ENCODE measurements at regions not wholly inside any gene's neighbourhood (a gene's known extent, or its start where the extent isn't known, plus 50 kb on each side); places are given as distances from the start of the nearest gene placed in this dataset.

GRCh38 chr2:128838244-128838643 lies 519.6 kb upstream of the HS6ST1 start:
- ChIA-PET CTCF (no interaction called here), POLR2A (interaction anchor here (0.6 kb wide), 1 partner anchor 548 kb away, joined by 4 read pairs; no protein-coding TSS in a partner anchor)
- Histone ChIP-seq H3K27me3 (ENCODE audit: control insufficient read depth, insufficient read depth, low read length) (no peaks in the 10 kb centered on the region), H3K9me3 (ENCODE audit: control insufficient read depth, insufficient read depth, low read length) (no peaks in the 10 kb centered on the region; the same call in 1 of the 2 replicates), H3K4me3 (ENCODE audit: low read depth, low read length) (no peak overlapping the region), H3K27ac (ENCODE audit: low read depth, low read length) (no peak overlapping the region)
- TF ChIP-seq, protein P1, sequence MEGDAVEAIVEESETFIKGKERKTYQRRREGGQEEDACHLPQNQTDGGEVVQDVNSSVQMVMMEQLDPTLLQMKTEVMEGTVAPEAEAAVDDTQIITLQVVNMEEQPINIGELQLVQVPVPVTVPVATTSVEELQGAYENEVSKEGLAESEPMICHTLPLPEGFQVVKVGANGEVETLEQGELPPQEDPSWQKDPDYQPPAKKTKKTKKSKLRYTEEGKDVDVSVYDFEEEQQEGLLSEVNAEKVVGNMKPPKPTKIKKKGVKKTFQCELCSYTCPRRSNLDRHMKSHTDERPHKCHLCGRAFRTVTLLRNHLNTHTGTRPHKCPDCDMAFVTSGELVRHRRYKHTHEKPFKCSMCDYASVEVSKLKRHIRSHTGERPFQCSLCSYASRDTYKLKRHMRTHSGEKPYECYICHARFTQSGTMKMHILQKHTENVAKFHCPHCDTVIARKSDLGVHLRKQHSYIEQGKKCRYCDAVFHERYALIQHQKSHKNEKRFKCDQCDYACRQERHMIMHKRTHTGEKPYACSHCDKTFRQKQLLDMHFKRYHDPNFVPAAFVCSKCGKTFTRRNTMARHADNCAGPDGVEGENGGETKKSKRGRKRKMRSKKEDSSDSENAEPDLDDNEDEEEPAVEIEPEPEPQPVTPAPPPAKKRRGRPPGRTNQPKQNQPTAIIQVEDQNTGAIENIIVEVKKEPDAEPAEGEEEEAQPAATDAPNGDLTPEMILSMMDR (IDR thresholded peaks at IDR 0.05; ENCODE audit: low read depth, low read length): no peak
- no peak for DNase-seq (ENCODE audit: low read depth, low spot score)

- H3K4me3 ChIP-seq (ENCODE audit: low read depth, low read length): no peak overlapping the region
- TF ChIP-seq, protein P1 (IDR thresholded peaks at IDR 0.05; ENCODE audit: low read depth, low read length): no peak
- H3K9me3 ChIP-seq (ENCODE audit: control insufficient read depth, insufficient read depth, low read length): no peaks in the 10 kb centered on the region; the same call in 1 of the 2 replicates
- H3K27me3 ChIP-seq (ENCODE audit: control insufficient read depth, insufficient read depth, low read length): no peaks in the 10 kb centered on the region
- H3K27ac ChIP-seq (ENCODE audit: low read depth, low read length): no peak overlapping the region
- POLR2A ChIA-PET: no interaction called here
- CTCF ChIA-PET: no interaction called here
- DNase-seq (ENCODE audit: low read depth, low spot score): no peak
Measured at GRCh38 chr2:128841803-128842202, 523.1 kb upstream of the HS6ST1 start.

DNA sequence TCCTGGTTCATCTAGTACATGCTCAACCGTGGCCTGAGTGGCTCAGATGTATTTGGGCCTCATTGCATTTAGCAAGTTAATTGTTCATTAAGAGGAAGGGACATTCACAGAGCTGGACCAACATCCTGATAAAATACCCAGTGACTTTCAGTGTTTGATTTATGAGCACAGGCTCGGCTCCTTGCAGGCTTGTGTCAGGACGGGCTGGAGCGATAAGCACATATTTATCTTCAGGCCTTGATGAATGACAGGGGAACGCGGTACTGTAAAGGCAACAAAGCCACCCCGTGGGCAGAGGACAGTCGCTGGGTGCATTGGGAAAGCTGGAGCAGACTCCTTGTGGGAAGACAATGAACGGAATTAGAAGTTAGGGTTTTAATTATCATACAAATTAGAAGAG lies 548.6 kb upstream of the HS6ST1 start:
- ChIA-PET CTCF (no interaction called here), POLR2A (no interaction called here)
- TF ChIP-seq, protein P1 (IDR thresholded peaks at IDR 0.05; ENCODE audit: low read depth, low read length): no peak
- H3K27ac ChIP-seq (ENCODE audit: low read depth, low read length): no peak overlapping the region
- H3K4me3 ChIP-seq (ENCODE audit: low read depth, low read length): no peak overlapping the region
- H3K27me3 ChIP-seq (ENCODE audit: control insufficient read depth, insufficient read depth, low read length): no peaks in the 10 kb centered on the region
- H3K9me3 ChIP-seq (ENCODE audit: control insufficient read depth, insufficient read depth, low read length): peaks cover 3% of the 10 kb centered on the region
- no peak for DNase-seq (ENCODE audit: low read depth, low spot score)

DNA sequence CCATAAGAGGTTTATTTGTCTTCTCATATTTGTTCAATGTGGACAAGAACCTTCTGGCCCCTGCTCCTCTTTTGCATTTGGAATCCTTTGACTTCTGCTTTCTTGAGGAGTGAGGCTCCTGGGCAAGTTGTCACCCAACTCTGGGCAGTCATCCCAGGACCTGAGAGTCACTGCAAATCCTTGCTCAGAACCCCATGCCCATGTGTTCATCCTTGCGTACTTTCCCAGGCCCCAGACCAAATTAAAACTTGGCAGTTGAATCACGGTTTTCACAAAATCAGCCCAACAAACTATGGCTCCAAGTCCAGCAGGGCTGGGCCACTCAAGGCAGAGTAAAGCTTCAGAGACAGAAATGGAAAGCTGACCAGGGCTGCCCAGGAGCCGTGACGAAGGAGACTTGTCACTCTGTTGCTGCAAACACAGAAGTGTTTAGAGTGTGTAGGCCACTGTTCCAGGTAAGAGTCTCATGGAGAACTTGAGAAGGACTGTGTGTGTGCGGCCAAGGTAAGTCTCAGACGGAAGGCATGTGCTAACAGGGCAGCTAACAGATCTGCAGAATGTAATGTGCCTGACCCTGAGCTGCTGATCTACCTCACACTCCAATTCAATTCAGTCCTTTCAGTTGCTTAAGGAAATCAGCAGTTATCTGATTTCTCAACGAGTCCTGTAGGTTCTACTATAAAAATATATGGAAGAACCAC lies 549.4 kb upstream of the HS6ST1 start:
- Histone ChIP-seq H3K27me3 (ENCODE audit: control insufficient read depth, insufficient read depth, low read length) (no peaks in the 10 kb centered on the region), H3K4me3 (ENCODE audit: low read depth, low read length) (no peak overlapping the region), H3K27ac (ENCODE audit: low read depth, low read length) (no peak overlapping the region), H3K9me3 (ENCODE audit: control insufficient read depth, insufficient read depth, low read length) (peaks cover 3% of the 10 kb centered on the region)
- no peak for DNase-seq (ENCODE audit: low read depth, low spot score)
- ChIA-PET CTCF (no interaction called here), POLR2A (no interaction called here)
- TF ChIP-seq, protein P1 (IDR thresholded peaks at IDR 0.05; ENCODE audit: low read depth, low read length): no peak

DNA sequence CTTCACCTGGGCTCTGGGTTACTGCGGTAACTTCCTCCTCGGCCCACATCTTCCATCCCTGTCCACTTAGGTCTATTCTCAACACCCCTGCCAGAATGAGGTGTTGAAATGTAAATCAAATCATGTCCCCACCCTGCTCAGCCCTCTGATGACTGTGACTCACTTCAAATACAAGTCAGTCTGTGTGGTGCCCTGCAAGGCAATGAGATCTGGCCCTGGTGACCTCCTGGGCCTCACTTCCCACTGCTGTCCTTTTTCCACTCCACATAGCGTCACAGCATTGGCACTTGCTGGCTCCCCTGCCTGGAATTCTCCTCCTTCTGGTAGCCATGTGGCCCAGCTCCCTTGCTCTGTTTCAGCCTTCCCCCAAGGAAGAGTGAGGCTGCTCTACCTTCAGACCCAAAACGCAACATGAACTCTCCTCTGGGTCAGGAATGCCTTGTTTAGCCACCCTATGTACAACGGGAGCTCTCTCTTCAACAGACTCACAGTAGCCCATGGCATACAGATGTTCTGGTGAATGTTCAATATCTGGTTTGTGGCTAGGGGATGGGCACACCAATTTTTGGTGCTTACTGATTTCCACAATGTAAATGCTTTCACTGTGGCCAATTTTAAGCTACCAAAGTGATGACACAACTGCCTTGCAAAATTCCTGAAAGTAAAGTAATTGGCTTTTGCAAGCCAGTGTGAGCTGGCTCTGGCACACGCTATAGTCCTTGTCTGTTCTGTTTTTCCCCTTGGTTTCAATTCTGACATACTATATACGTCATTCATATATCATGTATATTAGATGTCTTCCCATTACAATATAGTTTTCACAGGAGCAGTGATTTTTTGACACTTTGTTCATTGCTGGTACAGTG lies 550.3 kb upstream of the HS6ST1 start:
- ChIA-PET CTCF (no interaction called here), POLR2A (no interaction called here)
- H3K9me3 ChIP-seq (ENCODE audit: control insufficient read depth, insufficient read depth, low read length): peaks cover 3% of the 10 kb centered on the region
- DNase-seq (ENCODE audit: low read depth, low spot score): no peak
- TF ChIP-seq, protein P1 (IDR thresholded peaks at IDR 0.05; ENCODE audit: low read depth, low read length): no peak
- H3K4me3 ChIP-seq (ENCODE audit: low read depth, low read length): no peak overlapping the region
- H3K27me3 ChIP-seq (ENCODE audit: control insufficient read depth, insufficient read depth, low read length): no peaks in the 10 kb centered on the region
- H3K27ac ChIP-seq (ENCODE audit: low read depth, low read length): no peak overlapping the region

All from AG04450 (cell line).